Urinary bladder (tissue), 3 donors: ENCODE measurements at regions not wholly inside any gene's neighbourhood (a gene's known extent, or its start where the extent isn't known, plus 50 kb on each side); places are given as distances from the start of the nearest gene placed in this dataset.

Source experiments
- DNase-seq: peaks from one replicate; pipeline ENCODE4 v3.0.0-alpha.2; 2015; ENCODE audit errors: extremely low spot score
- H3K27ac ChIP-seq: one replicate; pipeline ENCODE4 v1.5.1; 2013; ENCODE audit warnings: low read depth, mild to moderate bottlenecking, moderate library complexity
- H3K36me3 ChIP-seq: one replicate; pipeline ENCODE4 v1.6.1; 2013; ENCODE audit warnings: mild to moderate bottlenecking, moderate library complexity; ENCODE audit not compliant: insufficient read depth
- H3K4me1 ChIP-seq: one replicate; pipeline ENCODE4 v1.6.1; 2013; ENCODE audit warnings: mild to moderate bottlenecking, moderate library complexity; ENCODE audit not compliant: insufficient read depth
- H3K4me3 ChIP-seq: one replicate; pipeline ENCODE4 v1.5.1; 2013; ENCODE audit warnings: low read depth, low read length
- WGBS: extraction: QIAGEN DNeasy Blood & Tissue Kit; methylation state at CpG from one replicate; pipeline ENCODE4 v1.1.7; 2013; 5-methylcytosine and 5-hydroxymethylcytosine counted together
- donor health status: healthy with polysubstance abuse.
- donor health status: healthy.

DNA sequence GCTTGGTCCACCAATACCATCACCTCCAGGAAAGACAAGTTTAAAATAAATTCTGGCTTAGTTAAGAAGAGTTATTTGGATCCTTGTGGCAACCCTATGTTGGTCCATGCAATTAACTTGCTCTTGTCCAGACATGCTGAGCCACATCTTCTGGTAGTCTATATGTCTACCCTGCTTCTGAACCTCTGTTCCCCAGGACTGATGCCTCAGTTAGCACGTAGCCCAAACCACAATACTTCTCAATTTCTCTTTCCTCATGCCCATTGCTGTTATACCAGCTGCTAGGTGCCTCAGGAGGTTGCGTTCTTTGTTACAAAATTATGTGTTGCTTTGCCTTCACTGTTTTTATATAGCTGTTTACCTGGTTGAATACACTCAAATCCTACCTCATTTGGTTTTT lies 116.4 kb upstream of the KCNQ5 start:
- no peak for DNase-seq
- Histone ChIP-seq H3K36me3 (no peaks in the 10 kb centered on the region), H3K4me3 (no peak overlapping the region), H3K27ac (no peak overlapping the region), H3K4me1 (no peaks in the 10 kb centered on the region)
- WGBS, result 41% methylated on average over 2 of the region's 2 CpGs

DNA sequence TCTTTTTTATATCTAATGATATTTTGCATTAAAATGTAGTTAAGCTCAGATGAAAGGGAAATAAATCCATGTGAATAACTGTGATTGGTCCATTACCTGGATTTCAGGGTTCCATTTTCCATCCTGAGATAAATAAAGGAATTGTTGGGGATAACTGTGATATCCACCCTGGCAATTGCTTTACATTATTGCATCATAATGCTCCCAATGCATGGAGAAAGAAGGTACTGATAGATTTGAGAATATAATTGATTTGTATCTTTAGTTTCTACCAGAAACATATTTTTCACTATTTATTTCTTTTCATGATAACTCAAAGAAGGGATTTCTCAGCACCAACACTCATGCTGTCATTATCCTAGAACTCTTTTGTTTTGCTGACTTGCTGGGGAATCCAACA lies 102.0 kb upstream of the KCNQ5 start:
- no peak for DNase-seq
- Histone ChIP-seq H3K4me3 (no peak overlapping the region), H3K4me1 (no peaks in the 10 kb centered on the region), H3K36me3 (no peaks in the 10 kb centered on the region), H3K27ac (no peak overlapping the region)

DNA sequence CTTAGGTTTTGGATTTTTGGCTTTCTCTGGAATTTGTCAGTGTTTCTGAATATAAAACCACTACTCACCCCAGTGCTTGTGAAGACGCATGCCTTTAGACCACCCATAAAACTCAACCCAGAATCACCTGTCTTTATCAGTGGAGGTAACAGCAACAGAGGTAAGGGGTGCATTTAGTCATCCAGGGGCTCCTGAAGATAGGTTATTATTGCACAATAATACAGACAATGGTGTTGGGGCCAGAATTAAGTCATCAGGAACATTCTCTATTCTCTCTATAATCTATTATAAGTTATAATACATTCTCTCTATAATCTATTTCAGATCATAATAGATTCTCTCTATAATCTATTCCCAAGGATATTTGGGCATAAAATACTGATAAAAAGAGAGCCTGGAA lies 100.2 kb upstream of the KCNQ5 start:
- H3K36me3 ChIP-seq, result no peaks in the 10 kb centered on the region
- DNase-seq, result no peak
- H3K4me1 ChIP-seq, result no peaks in the 10 kb centered on the region
- H3K27ac ChIP-seq, result no peak overlapping the region
- WGBS, result 75% methylated on average over 1 of the region's 1 CpG
- no peak overlapping the region for H3K4me3 ChIP-seq

DNA sequence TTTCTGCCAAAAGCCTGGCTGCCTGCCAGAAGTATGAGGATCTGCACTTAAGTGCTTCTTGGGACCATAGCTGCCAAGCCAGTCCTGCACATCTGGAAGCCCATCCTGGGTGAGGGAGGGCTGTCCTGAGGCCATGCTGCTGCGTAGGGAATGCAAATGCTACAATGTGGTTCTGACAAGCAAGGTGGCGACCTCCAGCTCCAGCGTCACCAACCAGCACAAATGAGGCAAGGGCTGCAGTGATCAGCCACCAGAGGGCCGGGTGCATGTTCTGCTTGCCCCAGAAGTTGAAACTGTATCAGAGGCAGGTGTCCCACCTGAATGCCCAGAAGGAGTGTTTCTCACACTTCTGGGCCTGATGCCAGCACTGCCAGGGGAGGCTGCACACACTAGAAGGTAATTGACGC lies 99.1 kb upstream of the KCNQ5 start:
- 72% methylated on average over 5 of the region's 5 CpGs for WGBS
- DNase-seq, result no peak
- Histone ChIP-seq H3K4me3 (no peak overlapping the region), H3K4me1 (no peaks in the 10 kb centered on the region), H3K36me3 (no peaks in the 10 kb centered on the region), H3K27ac (no peak overlapping the region)

DNA sequence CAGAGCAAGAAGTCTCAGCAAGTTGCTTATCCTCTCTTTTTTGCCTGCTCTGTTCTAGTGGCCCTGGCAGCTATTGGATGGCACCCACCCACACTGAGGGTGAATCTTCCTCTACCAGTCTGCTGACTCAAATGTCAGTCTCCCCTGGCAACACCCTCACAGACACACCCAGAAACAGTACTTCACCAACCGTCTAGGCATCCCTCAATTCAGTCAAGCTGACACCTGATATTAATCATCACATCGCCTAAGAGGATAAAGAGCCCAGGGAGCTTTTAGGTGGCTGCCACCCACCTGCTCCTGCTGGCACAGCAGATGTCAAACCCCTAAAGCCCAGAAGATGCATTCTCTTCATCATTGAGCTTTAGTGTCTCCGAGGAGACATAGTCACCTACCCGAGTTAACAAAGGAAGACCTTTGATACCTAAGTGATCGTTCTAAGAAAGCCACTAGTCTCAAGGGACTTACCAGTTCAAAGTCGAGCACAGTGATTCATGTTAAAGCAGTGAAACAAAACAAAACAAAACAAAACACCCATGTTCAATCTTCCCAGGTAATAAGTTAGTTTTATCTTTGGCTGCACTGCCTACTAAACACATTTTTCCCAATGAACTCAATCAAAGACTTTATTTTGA lies 97.7 kb upstream of the KCNQ5 start:
- Histone ChIP-seq H3K4me3 (no peak overlapping the region), H3K4me1 (no peaks in the 10 kb centered on the region), H3K27ac (no peak overlapping the region), H3K36me3 (no peaks in the 10 kb centered on the region)
- WGBS, result 80% methylated on average over 6 of the region's 6 CpGs
- no peak for DNase-seq

DNA sequence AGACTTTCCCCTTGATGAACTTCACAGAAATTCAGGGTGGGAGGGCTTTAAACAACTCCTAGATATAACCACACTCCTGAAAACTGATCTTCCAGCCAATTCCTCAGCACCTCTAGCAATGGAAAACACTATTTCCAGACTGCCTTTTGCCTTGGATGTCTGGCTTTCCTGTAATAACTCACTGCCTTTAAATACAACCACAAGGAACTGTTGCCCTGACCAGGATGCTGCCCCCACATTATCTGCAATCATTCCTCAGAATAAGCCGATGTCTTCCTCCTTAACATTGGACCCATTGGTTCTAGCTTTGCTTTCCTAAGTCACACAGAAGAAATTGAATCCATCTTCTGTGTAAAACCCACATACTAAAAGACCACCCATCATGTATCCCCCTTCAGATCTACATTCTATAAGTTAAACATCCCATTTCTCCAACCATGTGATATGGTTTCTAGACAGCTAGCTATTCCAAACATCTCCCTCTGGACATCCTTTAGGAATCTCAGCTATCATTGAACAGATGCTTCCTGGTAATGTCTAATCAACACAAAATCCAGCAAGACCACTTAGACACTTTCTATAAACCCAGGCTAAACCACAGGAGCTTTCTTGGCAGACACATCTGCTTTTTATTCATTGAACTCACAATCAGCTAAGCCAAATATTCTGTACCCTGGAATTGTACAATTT lies 95.9 kb upstream of the KCNQ5 start:
- no peaks in the 10 kb centered on the region for H3K4me1 ChIP-seq
- no peak overlapping the region for H3K4me3 ChIP-seq
- 51% methylated on average over 1 of the region's 1 CpG for WGBS
- DNase-seq, result no peak
- no peaks in the 10 kb centered on the region for H3K36me3 ChIP-seq
- no peak overlapping the region for H3K27ac ChIP-seq

DNA sequence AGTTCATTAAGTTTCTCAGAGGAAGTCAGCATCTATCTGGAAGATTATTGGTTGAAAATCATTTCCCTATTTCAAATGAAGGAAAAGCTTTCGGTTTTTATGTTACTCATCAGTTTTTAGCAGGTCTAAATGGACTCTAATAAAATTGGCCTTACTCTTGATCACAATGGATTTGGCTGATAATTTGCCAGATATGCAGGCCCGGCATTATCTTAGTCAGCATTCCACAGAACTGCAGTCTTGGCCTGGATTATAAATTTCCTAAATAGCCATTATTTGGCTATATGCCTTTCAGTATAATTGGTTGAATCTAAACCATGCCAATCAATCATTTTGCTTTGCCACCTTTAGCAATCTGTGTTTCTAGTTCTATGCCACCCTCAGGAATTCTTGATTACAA lies 91.7 kb upstream of the KCNQ5 start:
- H3K36me3 ChIP-seq, result no peaks in the 10 kb centered on the region
- WGBS, result 36% methylated on average over 2 of the region's 2 CpGs
- H3K27ac ChIP-seq, result no peak overlapping the region
- no peak overlapping the region for H3K4me3 ChIP-seq
- no peak for DNase-seq
- no peaks in the 10 kb centered on the region for H3K4me1 ChIP-seq

DNA sequence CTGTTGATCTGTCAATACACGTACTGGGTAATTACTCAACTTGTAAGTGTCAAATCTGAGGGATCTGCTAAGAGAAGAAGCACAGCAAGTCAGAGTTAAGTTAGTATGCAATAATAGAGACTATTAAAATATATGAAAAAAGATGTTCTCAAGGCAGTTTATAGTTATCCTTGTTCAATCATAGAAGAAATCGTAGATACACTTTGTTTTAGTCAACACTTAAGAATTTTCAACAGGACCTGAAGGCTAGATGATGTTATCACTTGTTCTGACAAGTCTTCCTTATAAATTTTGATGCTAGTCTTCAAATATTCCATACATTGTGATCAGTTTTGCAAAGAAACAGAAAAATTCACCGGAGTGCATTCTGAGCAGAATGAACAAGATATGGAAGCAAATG lies 91.1 kb upstream of the KCNQ5 start:
- Histone ChIP-seq H3K4me1 (no peaks in the 10 kb centered on the region), H3K4me3 (no peak overlapping the region), H3K36me3 (no peaks in the 10 kb centered on the region), H3K27ac (no peak overlapping the region)
- DNase-seq, result no peak
- 80% methylated on average over 3 of the region's 3 CpGs for WGBS

DNA sequence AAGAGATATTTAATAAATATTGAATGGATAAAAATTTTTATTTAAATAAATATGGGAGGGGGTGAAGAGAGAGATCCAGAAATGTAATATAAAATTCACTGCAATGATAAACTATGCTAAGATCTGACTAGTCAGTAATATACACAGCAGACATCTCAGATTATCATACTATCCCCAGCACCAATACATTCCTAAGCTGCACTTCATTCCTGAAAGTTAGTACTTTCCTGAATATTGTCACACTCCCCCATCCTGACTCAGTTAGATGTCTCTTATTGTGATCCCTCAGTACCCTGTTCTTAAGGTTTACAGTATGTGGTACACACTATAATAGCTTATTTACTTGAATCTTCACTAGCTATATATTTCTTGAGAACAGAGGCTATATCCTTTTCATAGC lies 88.3 kb upstream of the KCNQ5 start:
- Histone ChIP-seq H3K27ac (no peak overlapping the region), H3K36me3 (no peaks in the 10 kb centered on the region)
- no peak for DNase-seq

DNA sequence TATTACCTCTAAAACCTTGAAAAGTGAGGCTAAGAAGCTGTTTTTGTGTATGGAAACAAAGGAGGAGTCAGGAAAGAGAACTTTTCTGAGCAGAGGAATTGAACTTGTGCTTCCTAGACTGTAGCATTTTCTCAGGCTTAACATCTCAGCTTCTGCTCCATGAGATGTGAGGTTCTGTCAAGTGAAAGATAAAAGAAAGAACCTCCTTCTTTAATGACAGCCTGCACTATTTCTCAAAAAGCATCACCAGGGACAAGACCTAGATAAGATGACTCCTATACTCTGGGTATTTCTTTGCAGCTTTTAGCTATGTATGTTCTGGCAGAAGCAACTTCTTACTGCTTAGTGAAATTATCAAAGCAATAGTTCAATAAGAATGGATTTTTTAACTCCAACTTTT lies 87.6 kb upstream of the KCNQ5 start:
- no peak for DNase-seq
- H3K36me3 ChIP-seq, result no peaks in the 10 kb centered on the region
- no peaks in the 10 kb centered on the region for H3K4me1 ChIP-seq
- no peak overlapping the region for H3K27ac ChIP-seq
- no peak overlapping the region for H3K4me3 ChIP-seq

More for the DNA sequence above, 88.3 kb upstream of the KCNQ5 start:
- Histone ChIP-seq H3K4me1 (no peaks in the 10 kb centered on the region), H3K4me3 (no peak overlapping the region)

DNA sequence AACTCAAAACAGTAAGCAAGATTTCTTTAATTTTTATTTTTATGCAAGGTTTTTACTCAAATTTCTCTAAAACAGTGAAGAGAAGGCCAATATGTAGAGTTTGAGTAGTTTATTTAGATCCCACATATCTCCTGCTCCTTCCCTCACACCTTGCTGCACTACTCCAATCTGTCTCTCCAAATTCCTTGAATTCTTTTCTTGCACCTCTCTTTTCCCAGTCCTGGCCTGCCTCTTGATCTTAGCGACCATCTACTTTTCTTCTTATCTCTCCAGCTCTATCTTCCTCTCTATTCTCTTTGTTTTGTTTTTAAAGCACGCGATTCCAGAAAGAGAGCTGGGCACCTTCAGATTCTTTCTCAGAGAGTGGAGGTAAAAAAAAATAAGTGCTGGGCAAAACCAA lies 86.7 kb upstream of the KCNQ5 start:
- H3K4me3 ChIP-seq, result no peak overlapping the region
- WGBS, result 44% methylated on average over 3 of the region's 3 CpGs
- H3K36me3 ChIP-seq, result no peaks in the 10 kb centered on the region
- DNase-seq, result no peak
- no peaks in the 10 kb centered on the region for H3K4me1 ChIP-seq
- H3K27ac ChIP-seq, result no peak overlapping the region

DNA sequence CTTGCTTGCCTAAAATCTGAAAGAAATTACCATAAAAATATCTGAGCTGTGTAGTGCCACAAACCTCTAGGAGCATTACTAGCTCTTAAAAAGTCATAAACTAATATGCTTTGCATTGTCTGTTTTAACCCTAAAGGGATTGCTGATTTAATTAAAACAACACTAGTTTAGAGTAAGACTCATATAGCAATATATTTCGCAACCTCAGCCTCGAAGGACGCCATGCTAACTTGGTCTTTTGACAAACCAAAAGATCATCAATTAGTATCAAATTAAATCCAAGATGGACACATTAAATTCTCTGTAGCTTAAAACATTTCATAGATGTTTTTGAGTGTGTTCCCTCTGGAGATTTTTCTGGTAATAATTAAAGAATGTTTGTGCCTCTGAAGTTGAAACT lies 74.8 kb upstream of the KCNQ5 start:
- Histone ChIP-seq H3K4me3 (no peak overlapping the region), H3K4me1 (no peaks in the 10 kb centered on the region), H3K36me3 (no peaks in the 10 kb centered on the region), H3K27ac (no peak overlapping the region)
- WGBS, result 98% methylated on average over 3 of the region's 3 CpGs
- DNase-seq, result no peak

DNA sequence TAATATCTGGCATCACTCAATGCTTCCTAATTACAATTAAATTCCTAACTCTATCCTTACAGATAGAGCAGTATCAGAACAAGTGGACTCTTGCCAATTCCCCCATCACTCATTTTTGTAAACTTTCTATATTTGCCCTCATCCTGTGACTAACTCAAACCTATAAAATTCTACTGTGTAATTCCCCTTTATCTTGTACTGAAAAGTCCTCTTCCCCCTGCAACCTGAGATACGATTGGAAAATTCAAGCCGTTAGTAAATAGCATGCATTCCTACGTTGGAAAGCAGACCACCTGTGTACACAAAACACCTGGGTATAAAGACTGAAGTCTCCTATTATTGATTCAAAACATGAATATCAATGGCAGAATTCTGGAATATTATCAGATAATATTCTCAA lies 70.4 kb upstream of the KCNQ5 start:
- 39% methylated on average over 3 of the region's 3 CpGs for WGBS
- no peak overlapping the region for H3K4me3 ChIP-seq
- no peak overlapping the region for H3K27ac ChIP-seq
- no peaks in the 10 kb centered on the region for H3K36me3 ChIP-seq
- no peaks in the 10 kb centered on the region for H3K4me1 ChIP-seq
- no peak for DNase-seq

DNA sequence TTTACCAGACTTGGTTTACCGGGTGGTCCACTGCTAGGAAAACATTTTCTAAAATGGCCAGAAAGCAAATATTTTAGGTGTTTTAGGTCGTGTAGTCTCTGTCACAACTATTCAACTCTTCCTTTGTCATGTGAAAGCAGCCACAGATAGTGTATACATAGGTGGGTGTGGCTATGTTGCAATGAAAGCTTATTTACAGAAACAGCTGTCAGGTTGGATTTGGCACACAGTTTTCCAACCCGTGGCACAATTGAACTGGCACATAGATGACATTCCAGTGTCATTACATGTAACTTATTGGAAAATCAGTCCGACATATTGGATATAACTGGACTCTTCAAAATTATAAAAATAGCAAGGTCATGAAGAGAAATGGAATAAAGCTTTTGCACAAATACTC lies 68.9 kb upstream of the KCNQ5 start:
- 38% methylated on average over 4 of the region's 4 CpGs for WGBS
- Histone ChIP-seq H3K36me3 (no peaks in the 10 kb centered on the region), H3K4me1 (no peaks in the 10 kb centered on the region), H3K27ac (no peak overlapping the region), H3K4me3 (no peak overlapping the region)
- DNase-seq, result no peak
